DND-41 (cell line): ENCODE measurements at regions not wholly inside any gene's neighbourhood (a gene's known extent, or its start where the extent isn't known, plus 50 kb on each side); places are given as distances from the start of the nearest gene placed in this dataset.

ENCODE experiments used
- ATAC-seq: fragments of 200-7000 bp; cut with Tn5 transposase; 3 replicates; pipeline ENCODE4 v1.9.1; 2021; ENCODE audit warnings: low read depth; ENCODE audit not compliant: insufficient read depth
- DNase-seq: peaks from one replicate; pipeline ENCODE4 v3.0.0-alpha.2; 2020
- H2AFZ ChIP-seq: 2 replicates; pipeline ENCODE4 v1.6.0; 2012; ENCODE audit warnings: low read depth, low read length
- H3K27ac ChIP-seq: 2 replicates; pipeline ENCODE4 v1.5.1; 2012; ENCODE audit warnings: low read length, inconsistent platforms
- H3K27me3 ChIP-seq: fragments of 200-600 bp; sonication (generic); 2 replicates; pipeline ENCODE4 v1.6.0; 2012; ENCODE audit warnings: low read length, mild to moderate bottlenecking, inconsistent platforms; ENCODE audit not compliant: insufficient read depth, poor library complexity
- H3K36me3 ChIP-seq: 2 replicates; pipeline ENCODE4 v1.5.1; 2012; ENCODE audit warnings: low read length, inconsistent platforms; ENCODE audit not compliant: insufficient read depth
- H3K4me1 ChIP-seq: 2 replicates; pipeline ENCODE4 v1.5.1; 2012; ENCODE audit warnings: mild to moderate bottlenecking, low read length; ENCODE audit not compliant: insufficient read depth
- H3K4me2 ChIP-seq: 2 replicates; pipeline ENCODE4 v1.6.0; 2012; ENCODE audit warnings: mild to moderate bottlenecking, moderate library complexity, low read length, inconsistent platforms; ENCODE audit not compliant: insufficient read depth
- H3K4me3 ChIP-seq, 2 experiments: fragments of 200-600 bp in 1 of 2; shearing (Covaris generic) in 1 of 2; 2 replicates each; pipeline ENCODE4 v1.5.1; 2012 to 2016; ENCODE audit warnings: inconsistent platforms in 2 of 2, low read length in 2 of 2, mild to moderate bottlenecking in 2 of 2, low read depth in 1 of 2, moderate library complexity in 1 of 2
- H3K79me2 ChIP-seq: 2 replicates; pipeline ENCODE4 v1.6.0; 2012; ENCODE audit warnings: low read length, inconsistent platforms; ENCODE audit not compliant: insufficient read depth
- H3K9ac ChIP-seq: 2 replicates; pipeline ENCODE4 v1.6.0; 2012; ENCODE audit warnings: low read depth, mild to moderate bottlenecking, inconsistent platforms, low read length, moderate library complexity
- H3K9me3 ChIP-seq: 2 replicates; pipeline ENCODE4 v1.5.1; 2012; ENCODE audit warnings: low read length, moderate library complexity, mild to moderate bottlenecking, inconsistent platforms; ENCODE audit not compliant: insufficient read depth, severe bottlenecking
- H4K20me1 ChIP-seq: 2 replicates; pipeline ENCODE4 v1.6.0; 2012; ENCODE audit warnings: low read length; ENCODE audit not compliant: insufficient read depth
- CTCF ChIP-seq: IDR thresholded peaks from 2 replicates; pipeline ENCODE4 v1.5.1; 2012; ENCODE audit warnings: borderline replicate concordance, low read length, moderate library complexity, mild to moderate bottlenecking; ENCODE audit not compliant: poor library complexity, severe bottlenecking; ENCODE audit errors: extremely low read depth
- EZH2 ChIP-seq: IDR thresholded peaks from 3 replicates; pipeline ENCODE4 v1.6.1; 2012; ENCODE audit warnings: borderline replicate concordance, low read depth, mild to moderate bottlenecking, moderate library complexity, low read length, inconsistent platforms; ENCODE audit not compliant: severe bottlenecking

GRCh38 chr6:79813143-79813850, 134.1 kb downstream of the ELOVL4 start:
- TF ChIP-seq CTCF (no peak), EZH2 (no peak)

GRCh38 chr6:79812195-79812594, 135.2 kb downstream of the ELOVL4 start:
- peaks cover 20% of the 10 kb centered on the region for H3K27me3 ChIP-seq
- no peak for ATAC-seq
- H3K36me3 ChIP-seq, result no peaks in the 10 kb centered on the region
- no peaks in the 10 kb centered on the region for H3K79me2 ChIP-seq
- no peaks in the 10 kb centered on the region for H4K20me1 ChIP-seq
- no peak overlapping the region for H2AFZ ChIP-seq
- H3K9ac ChIP-seq, result no peak overlapping the region
- H3K27ac ChIP-seq, result no peak overlapping the region
- TF ChIP-seq EZH2 (no peak), CTCF (no peak)
- no peak overlapping the region for H3K4me2 ChIP-seq
- DNase-seq, result no peak
- H3K4me1 ChIP-seq, result no peaks in the 10 kb centered on the region
- no peaks in the 10 kb centered on the region for H3K9me3 ChIP-seq
- no peak overlapping the region for H3K4me3 ChIP-seq

More at GRCh38 chr6:79813143-79813850, 134.1 kb downstream of the ELOVL4 start:
- DNase-seq, result no peak
- no peaks in the 10 kb centered on the region for H3K79me2 ChIP-seq
- H3K9ac ChIP-seq, result no peak overlapping the region
- no peak for ATAC-seq
- H3K27me3 ChIP-seq, result peaks cover 17% of the 10 kb centered on the region
- H3K4me3 ChIP-seq, result no peak overlapping the region
- no peaks in the 10 kb centered on the region for H4K20me1 ChIP-seq
- no peaks in the 10 kb centered on the region for H3K4me1 ChIP-seq
- no peak overlapping the region for H2AFZ ChIP-seq
- H3K9me3 ChIP-seq, result no peaks in the 10 kb centered on the region
- H3K27ac ChIP-seq, result no peak overlapping the region
- no peaks in the 10 kb centered on the region for H3K36me3 ChIP-seq
- no peak overlapping the region for H3K4me2 ChIP-seq

GRCh38 chr6:79810871-79811270, 136.5 kb downstream of the ELOVL4 start:
- Histone ChIP-seq H3K4me1 (no peaks in the 10 kb centered on the region), H3K79me2 (no peaks in the 10 kb centered on the region), H3K4me2 (no peak overlapping the region), H3K9me3 (no peaks in the 10 kb centered on the region), H3K27ac (no peak overlapping the region), H4K20me1 (no peaks in the 10 kb centered on the region), H2AFZ (no peak overlapping the region), H3K36me3 (no peaks in the 10 kb centered on the region), H3K4me3 (no peak overlapping the region), H3K27me3 (peaks cover 20% of the 10 kb centered on the region), H3K9ac (no peak overlapping the region)
- ATAC-seq (no peak), DNase-seq (no peak)
- TF ChIP-seq CTCF, result no peak
- no peak for TF ChIP-seq EZH2
